ENCODE measurements at regions not wholly inside any gene's neighbourhood (a gene's known extent, or its start where the extent isn't known, plus 50 kb on each side); places are given as distances from the start of the nearest gene placed in this dataset.

DNA sequence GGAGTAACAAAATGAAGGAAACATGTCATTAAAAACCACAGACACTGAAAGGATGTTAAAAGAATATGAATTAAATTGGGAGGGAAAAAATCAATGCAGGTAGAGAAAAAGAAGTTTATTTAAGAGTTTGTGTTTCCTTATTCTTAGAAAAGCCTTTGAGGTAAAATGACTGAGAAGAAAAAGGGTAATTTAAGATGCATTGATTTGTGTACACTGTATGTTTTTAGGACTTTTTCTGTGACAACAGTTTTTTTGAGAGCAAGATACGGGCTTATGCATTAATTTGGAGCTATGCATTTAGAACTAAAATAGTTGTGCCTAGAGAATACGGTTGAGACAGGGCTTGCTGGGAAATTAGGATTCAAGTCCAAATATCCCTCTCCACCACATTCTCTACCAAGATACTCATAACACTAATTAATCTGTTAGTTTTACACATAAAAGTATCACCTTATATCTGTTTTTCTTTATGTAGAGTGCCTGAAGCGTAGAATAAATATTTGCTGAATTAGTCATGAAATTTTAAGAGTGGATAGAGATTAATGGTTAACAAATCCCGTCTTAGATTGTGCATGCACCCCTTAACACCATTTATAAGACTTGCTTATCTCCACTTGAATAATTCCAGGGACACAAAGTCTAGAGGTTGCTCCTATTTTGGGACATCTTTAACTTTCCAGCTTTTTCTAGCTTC lies 232.5 kb downstream of the PCDH7 start:
- TF ChIP-seq, protein P1, sequence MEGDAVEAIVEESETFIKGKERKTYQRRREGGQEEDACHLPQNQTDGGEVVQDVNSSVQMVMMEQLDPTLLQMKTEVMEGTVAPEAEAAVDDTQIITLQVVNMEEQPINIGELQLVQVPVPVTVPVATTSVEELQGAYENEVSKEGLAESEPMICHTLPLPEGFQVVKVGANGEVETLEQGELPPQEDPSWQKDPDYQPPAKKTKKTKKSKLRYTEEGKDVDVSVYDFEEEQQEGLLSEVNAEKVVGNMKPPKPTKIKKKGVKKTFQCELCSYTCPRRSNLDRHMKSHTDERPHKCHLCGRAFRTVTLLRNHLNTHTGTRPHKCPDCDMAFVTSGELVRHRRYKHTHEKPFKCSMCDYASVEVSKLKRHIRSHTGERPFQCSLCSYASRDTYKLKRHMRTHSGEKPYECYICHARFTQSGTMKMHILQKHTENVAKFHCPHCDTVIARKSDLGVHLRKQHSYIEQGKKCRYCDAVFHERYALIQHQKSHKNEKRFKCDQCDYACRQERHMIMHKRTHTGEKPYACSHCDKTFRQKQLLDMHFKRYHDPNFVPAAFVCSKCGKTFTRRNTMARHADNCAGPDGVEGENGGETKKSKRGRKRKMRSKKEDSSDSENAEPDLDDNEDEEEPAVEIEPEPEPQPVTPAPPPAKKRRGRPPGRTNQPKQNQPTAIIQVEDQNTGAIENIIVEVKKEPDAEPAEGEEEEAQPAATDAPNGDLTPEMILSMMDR (IDR thresholded peaks at IDR 0.05): no peak
- TF ChIP-seq POLR2A (IDR thresholded peaks at IDR 0.05): no peak

Data from adrenal gland (tissue), 5 donors.